Gastroesophageal sphincter (tissue), 3 donors: ENCODE measurements at regions not wholly inside any gene's neighbourhood (a gene's known extent, or its start where the extent isn't known, plus 50 kb on each side); places are given as distances from the start of the nearest gene placed in this dataset.

Experiments used
- CTCF ChIP-seq, 4 experiments: fragments of 200-600 bp in 2 of 4; fragments of 450-650 bp in 2 of 4; sonication (generic) in 1 of 4; IDR thresholded peaks; one replicate each; pipeline ENCODE4 v1.5.1; 2017 to 2019; ENCODE audit warnings: antibody characterized with exemption in 4 of 4, mild to moderate bottlenecking in 2 of 4, moderate library complexity in 2 of 4
- EP300 ChIP-seq: sonication (generic); formaldehyde crosslinking; IDR thresholded peaks from one replicate; pipeline ENCODE4 v1.6.1; 2017; ENCODE audit warnings: antibody characterized with exemption, mild to moderate bottlenecking
- POLR2A ChIP-seq, 2 donors: fragments of 450-650 bp; IDR thresholded peaks; one replicate each; pipeline ENCODE4 v1.6.1; 2017; ENCODE audit warnings: antibody characterized with exemption in 2 of 2, mild to moderate bottlenecking in 2 of 2, moderate library complexity in 1 of 2

- TF ChIP-seq EP300: no peak
- TF ChIP-seq CTCF (IDR thresholded peaks at IDR 0.05): no peak
- TF ChIP-seq POLR2A (IDR thresholded peaks at IDR 0.05): no peak
These were observed 257.5 kb downstream of the CDH11 start for GRCh38 chr16:64864232-64864809.
